K562 (cell line): ENCODE measurements at regions not wholly inside any gene's neighbourhood (a gene's known extent, or its start where the extent isn't known, plus 50 kb on each side); places are given as distances from the start of the nearest gene placed in this dataset.

Experiments used
- ATAC-seq: fragments of 200-7000 bp; cut with Tn5 transposase; 3 replicates; pipeline ENCODE4 v1.9.1; 2020; ENCODE audit warnings: moderate library complexity
- BruUV-seq: library from RNA; stranded (reverse); fragments of 400-500 nt; replicated peaks from 2 replicates; lab custom pipeline; 2021; lab: Mats Ljungman, UMichigan
- CTCF ChIA-PET: fragments of 300-600 bp; formaldehyde crosslinking; extraction: SDS; loops from one replicate; lab custom pipeline; 2021; ENCODE audit warnings: low intra/inter-chr PET ratio; lab: Yijun Ruan, JAX
- POLR2A ChIA-PET: fragments of 300-600, 350-650 bp; sonication (Branson Sonifier 250); formaldehyde crosslinking; extraction: SDS; loops from one replicate; lab custom pipeline; 2021; ENCODE audit warnings: antibody characterized with exemption, inconsistent platforms; lab: Yijun Ruan, JAX
- DNase-seq, 4 experiments: peaks; one replicate each; pipeline versions ENCODE4 v3.0.0 to v3.0.0-alpha.2; 2011 to 2018; ENCODE audit warnings: low spot score in 3 of 4, mixed read lengths in 3 of 4; ENCODE audit errors: extremely low read depth in 1 of 4
- FAIRE-seq: peaks from 2 replicates; lab custom pipeline; 2011; peaks lifted over from hg19 to GRCh38; lab: Jason Lieb, UNC
- H2AFZ ChIP-seq: 2 replicates; pipeline ENCODE4 v1.6.0; 2011; ENCODE audit warnings: low read depth, low read length, control low read depth, inconsistent platforms
- H3K27ac ChIP-seq: fragments of 200-600 bp; 3 replicates; pipeline ENCODE4 v1.8.0; 2011; ENCODE audit warnings: low read depth, mild to moderate bottlenecking, control low read depth, inconsistent platforms, low read length, moderate library complexity, mixed read lengths; ENCODE audit errors: extremely low read depth
- H3K27me3 ChIP-seq, 2 experiments: fragments of 300-600 bp in 1 of 2; 2 replicates in 1 of 2; 3 replicates in 1 of 2; pipeline versions ENCODE4 v1.6.0 to v1.8.0; 2011; ENCODE audit warnings: inconsistent platforms in 2 of 2, low read length in 2 of 2, mild to moderate bottlenecking in 1 of 2, mixed read lengths in 1 of 2, moderate library complexity in 1 of 2; ENCODE audit not compliant: control insufficient read depth in 2 of 2, insufficient read depth in 2 of 2
- H3K36me3 ChIP-seq: fragments of 300-600 bp; 3 replicates; pipeline ENCODE4 v1.8.0; 2011; ENCODE audit warnings: mild to moderate bottlenecking, low read length, inconsistent platforms; ENCODE audit not compliant: control insufficient read depth, insufficient read depth
- H3K4me1 ChIP-seq, 2 experiments: fragments of 200-600 bp in 1 of 2; replicated peaks in 1 of 2; 2 replicates in 1 of 2; 3 replicates in 1 of 2; pipeline versions ENCODE4 v1.5.1 to v1.8.0; 2011; ENCODE audit warnings: inconsistent platforms in 2 of 2, low read length in 2 of 2, mild to moderate bottlenecking in 1 of 2, mixed read lengths in 1 of 2, moderate library complexity in 1 of 2; ENCODE audit not compliant: control insufficient read depth in 2 of 2, insufficient read depth in 2 of 2
- H3K4me2 ChIP-seq: 2 replicates; pipeline ENCODE4 v1.6.1; 2011; ENCODE audit warnings: low read length, control low read depth, inconsistent platforms, mixed read lengths; ENCODE audit not compliant: insufficient read depth
- H3K4me3 ChIP-seq: fragments of 200-600 bp; sonication (generic), shearing (Covaris generic); 2 replicates; pipeline ENCODE4 v1.5.1; 2016; ENCODE audit warnings: control low read depth, inconsistent platforms
- H3K79me2 ChIP-seq: fragments of 200-600 bp; 3 replicates; pipeline ENCODE4 v1.8.0; 2011; ENCODE audit warnings: low read length, inconsistent platforms; ENCODE audit not compliant: control insufficient read depth, insufficient read depth
- H3K9ac ChIP-seq, 2 experiments: 2 replicates each; pipeline versions ENCODE4 v1.6.0 to v1.6.1; 2011; ENCODE audit warnings: low read depth in 2 of 2, low read length in 2 of 2, control low read depth in 1 of 2, inconsistent platforms in 1 of 2, mild to moderate bottlenecking in 1 of 2, mixed read lengths in 1 of 2; ENCODE audit not compliant: insufficient read depth in 1 of 2
- H3K9me1 ChIP-seq: one replicate; pipeline ENCODE4 v1.6.0; 2011; ENCODE audit warnings: inconsistent platforms, mild to moderate bottlenecking, low read length, moderate library complexity; ENCODE audit not compliant: control insufficient read depth, insufficient read depth
- H3K9me3 ChIP-seq: replicated peaks from 2 replicates; pipeline ENCODE4 v1.5.1; 2011; ENCODE audit warnings: low read depth, low read length, inconsistent platforms; ENCODE audit not compliant: control insufficient read depth, insufficient read depth
- H4K20me1 ChIP-seq: replicated peaks from 2 replicates; pipeline ENCODE4 v1.6.1; 2011; ENCODE audit warnings: low read length, inconsistent platforms, mixed read lengths; ENCODE audit not compliant: control insufficient read depth, insufficient read depth
- JUN ChIP-seq, 2 experiments: sonication (generic) in 1 of 2; formaldehyde crosslinking in 1 of 2; IDR thresholded peaks; 2 replicates each; pipeline versions ENCODE4 v1.6.1 to v1.8.0; 2012 to 2022; ENCODE audit warnings: borderline replicate concordance in 2 of 2, mild to moderate bottlenecking in 2 of 2, improper control_type of control experiment in 1 of 2, low read depth in 1 of 2, low read length in 1 of 2, missing genetic modification reagents in 1 of 2
- RBM34 ChIP-seq: fragments of 200-400 bp; formaldehyde crosslinking; IDR thresholded peaks from 2 replicates; pipeline ENCODE4 v1.6.1; 2018; ENCODE audit warnings: low read length, borderline replicate concordance; ENCODE audit not compliant: insufficient read depth
- SRSF9 ChIP-seq: fragments of 200-400 bp; formaldehyde crosslinking; IDR thresholded peaks from 2 replicates; pipeline ENCODE4 v1.6.1; 2017; ENCODE audit warnings: low read depth, low read length, borderline replicate concordance
- STAG1 ChIP-seq: sonication (generic); formaldehyde crosslinking; IDR thresholded peaks from 2 replicates; pipeline ENCODE4 v1.5.0; 2020; ENCODE audit warnings: missing genetic modification reagents, borderline replicate concordance
- TEAD1 ChIP-seq, 2 experiments: fragments of 450-650 bp in 1 of 2; sonication (generic) in 1 of 2; formaldehyde crosslinking; IDR thresholded peaks; 2 replicates each; pipeline versions ENCODE4 v1.4.0 to v1.8.0; 2020 to 2022; ENCODE audit warnings: mild to moderate bottlenecking in 2 of 2, missing genetic modification reagents in 1 of 2
- TRIM24 ChIP-seq, 2 experiments: fragments of 450-650 bp; IDR thresholded peaks; 2 replicates each; pipeline ENCODE4 v1.6.1; 2016
- whole genome bisulfite sequencing: fragments of 100-300 bp; shearing (Covaris generic); methylation state at CpG from one replicate; pipeline ENCODE4 v1.1.6; 2016; ENCODE audit warnings: low coverage, mixed read lengths; ENCODE audit not compliant: insufficient coverage; ENCODE audit errors: missing lambda C conversion rate; 5-methylcytosine and 5-hydroxymethylcytosine counted together
- in situ Hi-C: fragments of 300-500 bp; cut with MboI; formaldehyde crosslinking; loops from 4 replicates; pipeline ENCODE4 v1.15.0; 2018; ENCODE audit warnings: inconsistent platforms, mixed read lengths
- intact Hi-C: fragments of 100-400 bp; cut with micrococcal nuclease; formaldehyde crosslinking; loops from 2 replicates; pipeline ENCODE4 v1.14.2; 2022
- TF ChIP-seq, protein P1 (sequence below): IDR thresholded peaks from 3 replicates; pipeline ENCODE4 v1.6.1; 2011; ENCODE audit warnings: borderline replicate concordance, mild to moderate bottlenecking, moderate library complexity; ENCODE audit not compliant: insufficient read length; ENCODE audit errors: extremely low read depth
- TF ChIP-seq, protein P2 (sequence below), 3 experiments: IDR thresholded peaks in 2 of 3; conservative IDR thresholded peaks in 1 of 3; 2 replicates each; pipeline ENCODE4 v1.5.1; 2011 to 2012; ENCODE audit warnings: low read length in 3 of 3, mild to moderate bottlenecking in 3 of 3, control low read depth in 2 of 3, improper control_type of control experiment in 1 of 3, inconsistent platforms in 1 of 3, low read depth in 1 of 3, mixed read lengths in 1 of 3, moderate library complexity in 1 of 3; ENCODE audit not compliant: insufficient read depth in 2 of 3
- TF ChIP-seq, protein P3 (sequence below), 2 experiments: IDR thresholded peaks in 1 of 2; conservative IDR thresholded peaks in 1 of 2; 2 replicates each; pipeline ENCODE4 v1.6.1; 2016; ENCODE audit warnings: low read depth in 2 of 2, mild to moderate bottlenecking in 1 of 2, missing compliant biosample characterization in 1 of 2, missing genetic modification characterization in 1 of 2, moderate library complexity in 1 of 2

DNA sequence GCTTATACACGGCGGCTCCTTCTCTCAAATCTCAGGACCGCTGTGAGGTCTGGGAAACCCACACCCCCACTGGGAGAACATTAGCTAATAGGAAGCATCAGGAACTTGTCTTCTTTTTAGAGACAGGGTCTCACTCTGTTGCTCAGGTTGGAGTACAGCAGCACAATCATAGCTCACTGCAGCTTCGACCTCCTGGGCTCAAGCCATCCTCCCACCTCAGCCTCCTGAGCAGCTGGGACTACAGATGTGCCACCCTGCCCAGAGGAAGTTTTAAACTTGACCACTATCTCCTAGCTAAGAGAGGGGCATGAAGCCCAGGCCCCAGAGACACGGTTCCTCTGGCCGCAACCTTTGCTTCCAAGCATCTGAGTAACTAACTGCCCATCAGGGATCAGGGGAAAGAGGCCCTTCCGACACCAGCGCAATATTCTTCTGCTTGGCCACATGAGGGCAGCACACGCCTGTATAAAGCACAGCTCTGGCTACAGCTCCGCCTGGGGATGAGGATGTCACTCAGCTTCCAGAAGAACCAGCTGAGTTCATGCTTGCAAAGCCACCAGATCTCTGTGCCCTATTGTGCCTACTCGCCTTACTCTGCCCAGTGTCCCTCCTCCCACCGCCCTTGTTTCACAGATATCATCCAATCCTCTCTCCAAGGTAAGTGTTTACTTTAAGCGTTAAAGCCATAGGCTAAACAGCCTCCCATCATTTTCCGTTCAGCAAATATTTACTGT is 57.6 kb upstream of the SLC6A11 start:
- no peak overlapping the region for H3K4me2 ChIP-seq
- H3K4me1 ChIP-seq: no peaks in the 10 kb centered on the region
- no peak overlapping the region for H3K27ac ChIP-seq
- H3K79me2 ChIP-seq: no peaks in the 10 kb centered on the region
- ChIA-PET CTCF (interaction anchor here (0.6 to 1.6 kb wide), 4 partner anchors 20 to 301 kb away, joined by 3 to 11 read pairs (median 3); no protein-coding TSS in a partner anchor), POLR2A (interaction anchor here (0.7 to 1.3 kb wide), 2 partner anchors 10 to 61 kb away, joined by 3 read pairs; no protein-coding TSS in a partner anchor)
- no peaks in the 10 kb centered on the region for H3K9me3 ChIP-seq
- H3K9me1 ChIP-seq: no peaks in the 10 kb centered on the region
- no TSS peak for BruUV-seq
- H3K36me3 ChIP-seq: no peaks in the 10 kb centered on the region
- no peak overlapping the region for H2AFZ ChIP-seq
- no peak overlapping the region for H3K4me3 ChIP-seq
- in situ Hi-C loops: loop anchor here (5.0 to 25.0 kb wide), 2 partner anchors 304 to 904 kb away; no protein-coding TSS in a partner anchor
- H3K27me3 ChIP-seq: peaks cover 0 to 9% of the 10 kb centered on the region in 2 experiments; a peak in 2 of 5 replicates
- ATAC-seq (peak; percentile 99), DNase-seq (peak; percentile 76 to 85 (median 84)), FAIRE-seq (peak; percentile 98)
- intact Hi-C loops: loop anchor here (1.0 to 10.0 kb wide), 4 partner anchors 124 to 301 kb away; no protein-coding TSS in a partner anchor
- H4K20me1 ChIP-seq: peaks cover 7% of the 10 kb centered on the region
- 4% methylated on average over 14 of the region's 14 CpGs for WGBS
- H3K9ac ChIP-seq: no peak overlapping the region
- TF ChIP-seq, protein P1, sequence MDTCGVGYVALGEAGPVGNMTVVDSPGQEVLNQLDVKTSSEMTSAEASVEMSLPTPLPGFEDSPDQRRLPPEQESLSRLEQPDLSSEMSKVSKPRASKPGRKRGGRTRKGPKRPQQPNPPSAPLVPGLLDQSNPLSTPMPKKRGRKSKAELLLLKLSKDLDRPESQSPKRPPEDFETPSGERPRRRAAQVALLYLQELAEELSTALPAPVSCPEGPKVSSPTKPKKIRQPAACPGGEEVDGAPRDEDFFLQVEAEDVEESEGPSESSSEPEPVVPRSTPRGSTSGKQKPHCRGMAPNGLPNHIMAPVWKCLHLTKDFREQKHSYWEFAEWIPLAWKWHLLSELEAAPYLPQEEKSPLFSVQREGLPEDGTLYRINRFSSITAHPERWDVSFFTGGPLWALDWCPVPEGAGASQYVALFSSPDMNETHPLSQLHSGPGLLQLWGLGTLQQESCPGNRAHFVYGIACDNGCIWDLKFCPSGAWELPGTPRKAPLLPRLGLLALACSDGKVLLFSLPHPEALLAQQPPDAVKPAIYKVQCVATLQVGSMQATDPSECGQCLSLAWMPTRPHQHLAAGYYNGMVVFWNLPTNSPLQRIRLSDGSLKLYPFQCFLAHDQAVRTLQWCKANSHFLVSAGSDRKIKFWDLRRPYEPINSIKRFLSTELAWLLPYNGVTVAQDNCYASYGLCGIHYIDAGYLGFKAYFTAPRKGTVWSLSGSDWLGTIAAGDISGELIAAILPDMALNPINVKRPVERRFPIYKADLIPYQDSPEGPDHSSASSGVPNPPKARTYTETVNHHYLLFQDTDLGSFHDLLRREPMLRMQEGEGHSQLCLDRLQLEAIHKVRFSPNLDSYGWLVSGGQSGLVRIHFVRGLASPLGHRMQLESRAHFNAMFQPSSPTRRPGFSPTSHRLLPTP: no peak
- TF ChIP-seq, protein P2, sequence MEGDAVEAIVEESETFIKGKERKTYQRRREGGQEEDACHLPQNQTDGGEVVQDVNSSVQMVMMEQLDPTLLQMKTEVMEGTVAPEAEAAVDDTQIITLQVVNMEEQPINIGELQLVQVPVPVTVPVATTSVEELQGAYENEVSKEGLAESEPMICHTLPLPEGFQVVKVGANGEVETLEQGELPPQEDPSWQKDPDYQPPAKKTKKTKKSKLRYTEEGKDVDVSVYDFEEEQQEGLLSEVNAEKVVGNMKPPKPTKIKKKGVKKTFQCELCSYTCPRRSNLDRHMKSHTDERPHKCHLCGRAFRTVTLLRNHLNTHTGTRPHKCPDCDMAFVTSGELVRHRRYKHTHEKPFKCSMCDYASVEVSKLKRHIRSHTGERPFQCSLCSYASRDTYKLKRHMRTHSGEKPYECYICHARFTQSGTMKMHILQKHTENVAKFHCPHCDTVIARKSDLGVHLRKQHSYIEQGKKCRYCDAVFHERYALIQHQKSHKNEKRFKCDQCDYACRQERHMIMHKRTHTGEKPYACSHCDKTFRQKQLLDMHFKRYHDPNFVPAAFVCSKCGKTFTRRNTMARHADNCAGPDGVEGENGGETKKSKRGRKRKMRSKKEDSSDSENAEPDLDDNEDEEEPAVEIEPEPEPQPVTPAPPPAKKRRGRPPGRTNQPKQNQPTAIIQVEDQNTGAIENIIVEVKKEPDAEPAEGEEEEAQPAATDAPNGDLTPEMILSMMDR (IDR thresholded peaks at IDR 0.05 in 2 of 3, conservative IDR thresholded peaks at IDR 0.05 in 1 of 3; ENCODE audit: insufficient read depth in 2 of 3, low read depth in 1 of 3, low read length in 3 of 3): peak; percentile 85 to 97 (median 96)
- TF ChIP-seq, protein P3, sequence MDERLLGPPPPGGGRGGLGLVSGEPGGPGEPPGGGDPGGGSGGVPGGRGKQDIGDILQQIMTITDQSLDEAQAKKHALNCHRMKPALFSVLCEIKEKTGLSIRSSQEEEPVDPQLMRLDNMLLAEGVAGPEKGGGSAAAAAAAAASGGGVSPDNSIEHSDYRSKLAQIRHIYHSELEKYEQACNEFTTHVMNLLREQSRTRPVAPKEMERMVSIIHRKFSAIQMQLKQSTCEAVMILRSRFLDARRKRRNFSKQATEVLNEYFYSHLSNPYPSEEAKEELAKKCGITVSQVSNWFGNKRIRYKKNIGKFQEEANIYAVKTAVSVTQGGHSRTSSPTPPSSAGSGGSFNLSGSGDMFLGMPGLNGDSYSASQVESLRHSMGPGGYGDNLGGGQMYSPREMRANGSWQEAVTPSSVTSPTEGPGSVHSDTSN (CRISPR knock-in tag; IDR thresholded peaks at IDR 0.05; ENCODE audit: low read depth): no peak
- TF ChIP-seq, protein P3 (tag; conservative IDR thresholded peaks at IDR 0.05; ENCODE audit: low read depth): peak; percentile 55
- TF ChIP-seq SRSF9 (no peak), TEAD1 (CRISPR knock-in tag; IDR thresholded peaks at IDR 0.05) (0 out of 4 replicates have a peak, but pooled peaks of 1 of the 2 experiments have one; percentile 20), STAG1 (CRISPR knock-in tag) (peak; percentile 81), JUN (IDR thresholded peaks at IDR 0.05; ENCODE audit: borderline replicate concordance, low read depth, low read length) (0 out of 2 replicates have a peak, but pooled peaks have one; percentile 11), JUN (CRISPR knock-in tag; IDR thresholded peaks at IDR 0.05; ENCODE audit: borderline replicate concordance) (no peak), TRIM24 (IDR thresholded peaks at IDR 0.05) (no peak), RBM34 (no peak)
